ENCODE measurements at regions not wholly inside any gene's neighbourhood (a gene's known extent, or its start where the extent isn't known, plus 50 kb on each side); places are given as distances from the start of the nearest gene placed in this dataset.
A peak's percentile ranks its signal among the peaks of the same experiment; 100 is the strongest.
"Not testable (repeated sequence)": the region's sequence is repeated elsewhere in the genome, so short reads cannot be mapped to it uniquely, and the experiment has no call there.

GRCh38 chr11:45423475-45424120 lies 137.5 kb upstream of the SYT13 start:
- no peak overlapping the region for H3K9ac ChIP-seq (ENCODE audit: low read depth, low read length)
- no peaks in the 10 kb centered on the region for H3K9me3 ChIP-seq (ENCODE audit: control insufficient read depth, insufficient read depth, low read length)
- no peaks in the 10 kb centered on the region for H3K36me3 ChIP-seq (ENCODE audit: insufficient read depth, low read length)
- H3K4me1 ChIP-seq (ENCODE audit: insufficient read depth, low read length): 0 out of 2 replicates have a peak, but pooled peaks cover 6% of the 10 kb centered on the region

- Histone ChIP-seq H3K9me3 (ENCODE audit: control insufficient read depth, insufficient read depth, low read length) (no peaks in the 10 kb centered on the region), H3K36me3 (ENCODE audit: insufficient read depth, low read length) (no peaks in the 10 kb centered on the region), H3K4me1 (ENCODE audit: insufficient read depth, low read length) (0 out of 2 replicates have a peak, but pooled peaks cover 6% of the 10 kb centered on the region), H3K9ac (ENCODE audit: low read depth, low read length) (no peak overlapping the region)
Observed at GRCh38 chr11:45423036-45423435, 136.9 kb upstream of the SYT13 start.

GRCh38 chr11:45414088-45414487 lies 127.9 kb upstream of the SYT13 start:
- Histone ChIP-seq H3K9me3 (ENCODE audit: control insufficient read depth, insufficient read depth, low read length) (no peaks in the 10 kb centered on the region), H3K9ac (ENCODE audit: low read depth, low read length) (no peak overlapping the region), H3K36me3 (ENCODE audit: insufficient read depth, low read length) (no peaks in the 10 kb centered on the region), H3K4me1 (ENCODE audit: insufficient read depth, low read length) (peaks cover 31% of the 10 kb centered on the region)

- Histone ChIP-seq H3K9me3 (ENCODE audit: control insufficient read depth, insufficient read depth, low read length) (no peaks in the 10 kb centered on the region), H3K36me3 (ENCODE audit: insufficient read depth, low read length) (no peaks in the 10 kb centered on the region), H3K4me1 (ENCODE audit: insufficient read depth, low read length) (peaks cover 31% of the 10 kb centered on the region), H3K9ac (ENCODE audit: low read depth, low read length) (no peak overlapping the region)
Observed at GRCh38 chr11:45413156-45413858, 127.2 kb upstream of the SYT13 start.

- Histone ChIP-seq H3K4me1 (ENCODE audit: insufficient read depth, low read length) (peaks cover 31% of the 10 kb centered on the region), H3K9ac (ENCODE audit: low read depth, low read length) (no peak overlapping the region), H3K36me3 (ENCODE audit: insufficient read depth, low read length) (no peaks in the 10 kb centered on the region), H3K9me3 (ENCODE audit: control insufficient read depth, insufficient read depth, low read length) (no peaks in the 10 kb centered on the region)
Observed at GRCh38 chr11:45412521-45412920, 126.4 kb upstream of the SYT13 start.

GRCh38 chr11:45412051-45412471 lies 125.9 kb upstream of the SYT13 start:
- no peaks in the 10 kb centered on the region for H3K36me3 ChIP-seq (ENCODE audit: insufficient read depth, low read length)
- peak overlapping the region; percentile 19; the same call in 1 of the 2 replicates for H3K9ac ChIP-seq (ENCODE audit: low read depth, low read length)
- peaks cover 31% of the 10 kb centered on the region for H3K4me1 ChIP-seq (ENCODE audit: insufficient read depth, low read length)
- H3K9me3 ChIP-seq (ENCODE audit: control insufficient read depth, insufficient read depth, low read length): no peaks in the 10 kb centered on the region

GRCh38 chr11:45411228-45411946 lies 125.2 kb upstream of the SYT13 start:
- Histone ChIP-seq H3K9ac (ENCODE audit: low read depth, low read length) (peak overlapping the region; percentile 19), H3K4me1 (ENCODE audit: insufficient read depth, low read length) (peaks cover 31% of the 10 kb centered on the region), H3K36me3 (ENCODE audit: insufficient read depth, low read length) (no peaks in the 10 kb centered on the region), H3K9me3 (ENCODE audit: control insufficient read depth, insufficient read depth, low read length) (no peaks in the 10 kb centered on the region)

GRCh38 chr11:45410391-45411227 lies 124.5 kb upstream of the SYT13 start:
- no peaks in the 10 kb centered on the region for H3K36me3 ChIP-seq (ENCODE audit: insufficient read depth, low read length)
- H3K9ac ChIP-seq (ENCODE audit: low read depth, low read length): 0 out of 2 replicates have a peak overlapping the region, but pooled peaks have one; percentile 19

GRCh38 chr11:45409587-45409986 lies 123.4 kb upstream of the SYT13 start:
- Histone ChIP-seq H3K36me3 (ENCODE audit: insufficient read depth, low read length) (no peaks in the 10 kb centered on the region), H3K9me3 (ENCODE audit: control insufficient read depth, insufficient read depth, low read length) (no peaks in the 10 kb centered on the region), H3K4me1 (ENCODE audit: insufficient read depth, low read length) (peaks cover 31% of the 10 kb centered on the region), H3K9ac (ENCODE audit: low read depth, low read length) (no peak overlapping the region)

More at GRCh38 chr11:45410391-45411227, 124.5 kb upstream of the SYT13 start:
- Histone ChIP-seq H3K9me3 (ENCODE audit: control insufficient read depth, insufficient read depth, low read length) (no peaks in the 10 kb centered on the region), H3K4me1 (ENCODE audit: insufficient read depth, low read length) (peaks cover 31% of the 10 kb centered on the region)

GRCh38 chr11:45407226-45407625 lies 121.1 kb upstream of the SYT13 start:
- Histone ChIP-seq H3K36me3 (ENCODE audit: insufficient read depth, low read length) (no peaks in the 10 kb centered on the region), H3K9ac (ENCODE audit: low read depth, low read length) (no peak overlapping the region), H3K9me3 (ENCODE audit: control insufficient read depth, insufficient read depth, low read length) (no peaks in the 10 kb centered on the region), H3K4me1 (ENCODE audit: insufficient read depth, low read length) (peaks cover 22% of the 10 kb centered on the region)

GRCh38 chr11:45405916-45406670 lies 120.0 kb upstream of the SYT13 start:
- Histone ChIP-seq H3K9ac (ENCODE audit: low read depth, low read length) (no peak overlapping the region), H3K4me1 (ENCODE audit: insufficient read depth, low read length) (peaks cover 11% of the 10 kb centered on the region), H3K9me3 (ENCODE audit: control insufficient read depth, insufficient read depth, low read length) (no peaks in the 10 kb centered on the region), H3K36me3 (ENCODE audit: insufficient read depth, low read length) (no peaks in the 10 kb centered on the region)

GRCh38 chr11:45403521-45403920 lies 117.4 kb upstream of the SYT13 start:
- H3K36me3 ChIP-seq (ENCODE audit: insufficient read depth, low read length); H3K4me1 ChIP-seq (ENCODE audit: insufficient read depth, low read length); H3K9ac ChIP-seq (ENCODE audit: low read depth, low read length); H3K9me3 ChIP-seq (ENCODE audit: control insufficient read depth, insufficient read depth, low read length): not testable (repeated sequence)

GRCh38 chr11:45402049-45402630 lies 116.0 kb upstream of the SYT13 start:
- H3K9ac ChIP-seq (ENCODE audit: low read depth, low read length): no peak overlapping the region
- H3K4me1 ChIP-seq (ENCODE audit: insufficient read depth, low read length): 0 out of 2 replicates have a peak, but pooled peaks cover 9% of the 10 kb centered on the region
- H3K36me3 ChIP-seq (ENCODE audit: insufficient read depth, low read length): no peaks in the 10 kb centered on the region
- H3K9me3 ChIP-seq (ENCODE audit: control insufficient read depth, insufficient read depth, low read length): no peaks in the 10 kb centered on the region
